C4-2B (cell line): ENCODE measurements at regions not wholly inside any gene's neighbourhood (a gene's known extent, or its start where the extent isn't known, plus 50 kb on each side); places are given as distances from the start of the nearest gene placed in this dataset.
"Not testable (repeated sequence)": the region's sequence is repeated elsewhere in the genome, so short reads cannot be mapped to it uniquely, and the experiment has no call there.

Experiments used
- H3K27ac ChIP-seq: fragments of 450-650 bp; 2 replicates; pipeline ENCODE4 v1.5.1; 2017
- CTCF ChIP-seq: fragments of 450-650 bp; conservative IDR thresholded peaks from 2 replicates; pipeline ENCODE4 v1.5.1; 2017; ENCODE audit warnings: mild to moderate bottlenecking
- ZFX ChIP-seq: fragments of 450-650 bp; IDR thresholded peaks from 2 replicates; pipeline ENCODE4 v1.6.1; 2017

GRCh38 chr6:137399881-137400443 is 94.2 kb downstream of the OLIG3 start:
- TF ChIP-seq CTCF (no peak), ZFX (no peak)
- H3K27ac ChIP-seq: 0 out of 2 replicates have a peak overlapping the region, but pooled peaks have one; percentile 24

GRCh38 chr6:137395316-137395715 is 98.9 kb downstream of the OLIG3 start:
- H3K27ac ChIP-seq: no peak overlapping the region
- TF ChIP-seq ZFX (no peak), CTCF (no peak)

- H3K27ac ChIP-seq: no peak overlapping the region
- TF ChIP-seq CTCF: no peak
- TF ChIP-seq ZFX: no peak
Observed at GRCh38 chr6:137391061-137391814, 103.0 kb downstream of the OLIG3 start.

- TF ChIP-seq CTCF (no peak), ZFX (no peak)
Observed at GRCh38 chr6:137390334-137390733, 103.9 kb downstream of the OLIG3 start.

GRCh38 chr6:137389150-137389704 is 105.0 kb downstream of the OLIG3 start:
- no peak for TF ChIP-seq ZFX
- no peak for TF ChIP-seq CTCF
- H3K27ac ChIP-seq: no peak overlapping the region

More at GRCh38 chr6:137390334-137390733, 103.9 kb downstream of the OLIG3 start:
- no peak overlapping the region for H3K27ac ChIP-seq

- H3K27ac ChIP-seq: no peak overlapping the region
- TF ChIP-seq CTCF (no peak), ZFX (no peak)
Observed at GRCh38 chr6:137387096-137387764, 107.0 kb downstream of the OLIG3 start.

- not testable (repeated sequence) for H3K27ac ChIP-seq
Observed at GRCh38 chr6:137383287-137383686, 110.9 kb downstream of the OLIG3 start.
